PC-3 (cell line): ENCODE measurements at regions not wholly inside any gene's neighbourhood (a gene's known extent, or its start where the extent isn't known, plus 50 kb on each side); places are given as distances from the start of the nearest gene placed in this dataset.
"Not testable (repeated sequence)": the region's sequence is repeated elsewhere in the genome, so short reads cannot be mapped to it uniquely, and the experiment has no call there.

Source experiments
- ATAC-seq: fragments of 200-7000 bp; cut with Tn5 transposase; 2 replicates; pipeline ENCODE4 v1.9.1; 2020; ENCODE audit warnings: mild to moderate bottlenecking, moderate library complexity
- BruUV-seq: library from RNA; stranded (reverse); fragments of 400-500 nt; replicated peaks from 2 replicates; lab custom pipeline; 2021; lab: Mats Ljungman, UMichigan
- CTCF ChIA-PET: fragments of 300-600 bp; sonication (Branson Sonifier 250); formaldehyde crosslinking; loops from one replicate; lab custom pipeline; 2022; ENCODE audit warnings: antibody characterized with exemption; lab: Charles Lee
- POLR2A ChIA-PET: fragments of 300-600 bp; sonication (Branson Sonifier 250); formaldehyde crosslinking; loops from one replicate; lab custom pipeline; 2022; ENCODE audit warnings: antibody characterized with exemption; ENCODE audit not compliant: unreplicated experiment; lab: Charles Lee
- DNase-seq: peaks from one replicate; pipeline ENCODE4 v3.0.0-alpha.2; 2015
- H2AFZ ChIP-seq: fragments of 300-600 bp; sonication (generic); 2 replicates; pipeline ENCODE4 v1.6.0; 2016; ENCODE audit warnings: antibody characterized with exemption, low read length
- H3F3A ChIP-seq: fragments of 300-600 bp; sonication (generic); one replicate; pipeline ENCODE4 v1.6.0; 2017; ENCODE audit warnings: antibody characterized with exemption, low read length, control low read depth, mild to moderate bottlenecking; ENCODE audit not compliant: unreplicated experiment
- H3K27ac ChIP-seq: fragments of 300-600 bp; sonication (generic); 2 replicates; pipeline ENCODE4 v1.5.1; 2016; ENCODE audit warnings: mild to moderate bottlenecking, low read length
- H3K27me3 ChIP-seq: fragments of 300-600 bp; sonication (generic); 2 replicates; pipeline ENCODE4 v1.6.1; 2016; ENCODE audit warnings: low read length, mixed read lengths
- H3K36me3 ChIP-seq: fragments of 300-600 bp; sonication (generic); 2 replicates; pipeline ENCODE4 v1.6.1; 2016; ENCODE audit warnings: low read depth, mixed run types, low read length, mixed read lengths
- H3K4me1 ChIP-seq: fragments of 300-600 bp; sonication (generic); 2 replicates; pipeline ENCODE4 v1.5.1; 2016; ENCODE audit warnings: low read length; ENCODE audit not compliant: insufficient read depth
- H3K4me2 ChIP-seq: fragments of 300-600 bp; sonication (generic); 2 replicates; pipeline ENCODE4 v1.6.0; 2016; ENCODE audit warnings: low read length
- H3K4me3 ChIP-seq: fragments of 300-600 bp; sonication (generic); 2 replicates; pipeline ENCODE4 v1.5.1; 2016; ENCODE audit warnings: mild to moderate bottlenecking, low read length, mixed read lengths
- H3K79me2 ChIP-seq: fragments of 300-600 bp; sonication (generic); 2 replicates; pipeline ENCODE4 v1.6.1; 2017; ENCODE audit warnings: low read length, mixed read lengths
- H3K9ac ChIP-seq: fragments of 300-600 bp; sonication (generic); 2 replicates; pipeline ENCODE4 v1.6.0; 2016; ENCODE audit warnings: mild to moderate bottlenecking, low read length
- H3K9me2 ChIP-seq: fragments of 300-600 bp; sonication (generic); replicated peaks from 2 replicates; pipeline ENCODE4 v1.6.1; 2016; ENCODE audit warnings: mixed run types, low read length, mixed read lengths
- H3K9me3 ChIP-seq: fragments of 300-600 bp; sonication (generic); 2 replicates; pipeline ENCODE4 v1.6.1; 2016; ENCODE audit warnings: low read length, mixed read lengths
- H4K20me1 ChIP-seq: fragments of 300-600 bp; sonication (generic); 2 replicates; pipeline ENCODE4 v1.6.1; 2016; ENCODE audit warnings: low read length, mixed read lengths
- EZH2 ChIP-seq: fragments of 300-600 bp; sonication (generic); IDR thresholded peaks from one replicate; pipeline ENCODE4 v1.6.1; 2017; ENCODE audit warnings: antibody characterized with exemption, mild to moderate bottlenecking, low read length; ENCODE audit not compliant: unreplicated experiment
- EZH2phosphoT487 ChIP-seq: fragments of 300-600 bp; sonication (generic); IDR thresholded peaks from 2 replicates; pipeline ENCODE4 v1.6.1; 2018; ENCODE audit warnings: mild to moderate bottlenecking, antibody characterized with exemption, low read length, borderline replicate concordance
- intact Hi-C: fragments of 100-400 bp; cut with micrococcal nuclease; formaldehyde crosslinking; loops from 2 replicates; pipeline ENCODE4 v1.9.0; 2023
- TF ChIP-seq, protein P1 (sequence below): fragments of 300-600 bp; sonication (generic); conservative IDR thresholded peaks from 2 replicates; pipeline ENCODE4 v1.5.1; 2017; ENCODE audit warnings: antibody characterized with exemption, low read depth, mild to moderate bottlenecking, low read length

DNA sequence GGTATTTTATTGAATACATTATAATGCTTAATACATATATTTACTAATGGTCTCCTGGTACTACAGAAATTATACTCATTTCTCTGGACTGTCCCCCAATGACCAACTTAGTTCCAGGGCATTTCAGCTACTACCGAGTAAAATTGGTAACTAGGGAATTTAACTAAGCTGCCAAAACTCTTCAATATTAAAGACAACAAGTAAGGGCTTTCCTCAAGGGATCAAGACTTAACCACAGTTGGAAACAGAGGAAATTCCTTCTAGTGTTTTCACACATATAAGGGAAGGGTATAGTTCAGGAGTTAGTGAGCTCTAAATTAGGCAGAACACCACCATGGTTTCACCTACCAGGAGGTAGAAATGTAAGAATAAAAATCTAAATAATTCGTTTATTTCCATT lies 357.4 kb downstream of the TBL1XR1 start:
- Histone ChIP-seq H3K9me3 (no peaks in the 10 kb centered on the region), H3K36me3 (no peaks in the 10 kb centered on the region), H3K79me2 (no peaks in the 10 kb centered on the region), H2AFZ (no peak overlapping the region), H3F3A (no peaks in the 10 kb centered on the region), H3K4me1 (no peaks in the 10 kb centered on the region), H3K27ac (no peak overlapping the region), H3K9ac (no peak overlapping the region), H3K4me3 (no peak overlapping the region), H3K27me3 (no peaks in the 10 kb centered on the region), H3K4me2 (no peak overlapping the region), H3K9me2 (no peaks in the 10 kb centered on the region), H4K20me1 (no peaks in the 10 kb centered on the region)
- no peak for ATAC-seq
- POLR2A ChIA-PET = no interaction called here
- no peak for DNase-seq
- TF ChIP-seq, protein P1, sequence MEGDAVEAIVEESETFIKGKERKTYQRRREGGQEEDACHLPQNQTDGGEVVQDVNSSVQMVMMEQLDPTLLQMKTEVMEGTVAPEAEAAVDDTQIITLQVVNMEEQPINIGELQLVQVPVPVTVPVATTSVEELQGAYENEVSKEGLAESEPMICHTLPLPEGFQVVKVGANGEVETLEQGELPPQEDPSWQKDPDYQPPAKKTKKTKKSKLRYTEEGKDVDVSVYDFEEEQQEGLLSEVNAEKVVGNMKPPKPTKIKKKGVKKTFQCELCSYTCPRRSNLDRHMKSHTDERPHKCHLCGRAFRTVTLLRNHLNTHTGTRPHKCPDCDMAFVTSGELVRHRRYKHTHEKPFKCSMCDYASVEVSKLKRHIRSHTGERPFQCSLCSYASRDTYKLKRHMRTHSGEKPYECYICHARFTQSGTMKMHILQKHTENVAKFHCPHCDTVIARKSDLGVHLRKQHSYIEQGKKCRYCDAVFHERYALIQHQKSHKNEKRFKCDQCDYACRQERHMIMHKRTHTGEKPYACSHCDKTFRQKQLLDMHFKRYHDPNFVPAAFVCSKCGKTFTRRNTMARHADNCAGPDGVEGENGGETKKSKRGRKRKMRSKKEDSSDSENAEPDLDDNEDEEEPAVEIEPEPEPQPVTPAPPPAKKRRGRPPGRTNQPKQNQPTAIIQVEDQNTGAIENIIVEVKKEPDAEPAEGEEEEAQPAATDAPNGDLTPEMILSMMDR = no peak
- TF ChIP-seq EZH2phosphoT487 (no peak), EZH2 (no peak)
- intact Hi-C loops = no loop called here
- CTCF ChIA-PET = no interaction called here
- no TSS peak for BruUV-seq

DNA sequence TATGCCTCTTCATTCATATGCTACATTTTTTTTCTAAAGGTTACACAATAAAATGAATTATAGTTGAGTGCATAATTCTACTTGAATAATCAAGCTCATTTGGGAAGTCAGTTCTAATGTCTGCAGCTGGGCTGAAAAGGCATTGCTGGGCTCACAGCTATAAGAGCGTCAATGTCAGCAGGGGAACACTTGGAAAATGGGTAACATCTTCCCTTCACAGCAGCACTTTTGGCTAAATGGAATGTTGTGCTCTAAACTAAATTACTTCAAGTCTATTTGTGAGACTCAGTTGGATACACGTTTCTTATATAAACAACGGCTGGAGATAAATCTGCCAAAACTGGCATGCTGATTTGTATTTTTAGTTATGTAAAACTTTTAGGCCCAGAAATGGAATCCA lies 357.8 kb downstream of the TBL1XR1 start:
- intact Hi-C loops = no loop called here
- Histone ChIP-seq H3K9ac (no peak overlapping the region), H4K20me1 (no peaks in the 10 kb centered on the region), H3K9me2 (no peaks in the 10 kb centered on the region), H3K27me3 (no peaks in the 10 kb centered on the region), H3F3A (no peaks in the 10 kb centered on the region), H3K36me3 (no peaks in the 10 kb centered on the region), H2AFZ (no peak overlapping the region), H3K4me3 (no peak overlapping the region), H3K4me1 (no peaks in the 10 kb centered on the region), H3K9me3 (no peaks in the 10 kb centered on the region), H3K27ac (no peak overlapping the region), H3K79me2 (no peaks in the 10 kb centered on the region), H3K4me2 (no peak overlapping the region)
- ChIA-PET CTCF (no interaction called here), POLR2A (no interaction called here)
- ATAC-seq (no peak), DNase-seq (no peak)
- TF ChIP-seq EZH2phosphoT487 (no peak), EZH2 (no peak)
- TF ChIP-seq, protein P1 = no peak
- no TSS peak for BruUV-seq

DNA sequence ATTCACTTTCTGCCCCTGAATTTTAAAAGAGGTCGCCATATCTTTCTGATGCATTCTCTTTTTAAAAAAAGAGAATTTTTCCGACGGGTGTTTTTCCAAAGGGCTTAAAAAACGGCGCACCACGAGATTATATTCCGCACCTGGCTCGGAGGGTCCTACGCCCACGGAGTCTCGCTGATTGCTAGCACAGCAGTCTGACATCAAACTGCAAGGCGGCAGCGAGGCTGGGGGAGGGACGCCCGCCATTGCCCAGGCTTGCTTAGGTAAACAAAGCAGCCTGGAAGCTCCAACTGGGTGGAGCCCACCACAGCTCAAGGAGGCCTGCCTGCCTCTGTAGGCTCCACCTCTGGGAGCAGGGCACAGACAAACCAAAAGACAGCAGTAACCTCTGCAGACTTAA lies 370.0 kb downstream of the TBL1XR1 start:
- BruUV-seq, CTCF ChIA-PET, H3K36me3 ChIP-seq, H4K20me1 ChIP-seq, H3K4me1 ChIP-seq, H2AFZ ChIP-seq, ATAC-seq, H3K27me3 ChIP-seq, H3F3A ChIP-seq, POLR2A ChIA-PET, H3K9ac ChIP-seq, H3K4me3 ChIP-seq, intact Hi-C loops, H3K9me2 ChIP-seq, H3K27ac ChIP-seq, H3K9me3 ChIP-seq, H3K79me2 ChIP-seq, H3K4me2 ChIP-seq, DNase-seq: not testable (repeated sequence)
